ENCODE measurements at regions not wholly inside any gene's neighbourhood (a gene's known extent, or its start where the extent isn't known, plus 50 kb on each side); places are given as distances from the start of the nearest gene placed in this dataset.

- no peak overlapping the region for H3K4me3 ChIP-seq (ENCODE audit: low read depth in 1 of 2, low read length in 2 of 2)
These were observed 1158.1 kb upstream of the TENM4 start for GRCh38 chr11:80598905-80599304.

GRCh38 chr11:80596291-80596810 lies 1155.5 kb upstream of the TENM4 start:
- H3K27me3 ChIP-seq (ENCODE audit: control insufficient read depth in 1 of 2, insufficient read depth in 2 of 2, low read length in 2 of 2), result no peaks in the 10 kb centered on the region
- H3K27ac ChIP-seq (ENCODE audit: low read depth, low read length), result no peak overlapping the region
- H3K9me3 ChIP-seq (ENCODE audit: low read length), result no peaks in the 10 kb centered on the region

More at GRCh38 chr11:80598905-80599304, 1158.1 kb upstream of the TENM4 start:
- Histone ChIP-seq H3K36me3 (ENCODE audit: insufficient read depth, low read length) (no peaks in the 10 kb centered on the region), H3K27ac (ENCODE audit: low read depth, low read length) (no peak overlapping the region), H3K27me3 (ENCODE audit: control insufficient read depth in 1 of 2, insufficient read depth in 2 of 2, low read length in 2 of 2) (no peaks in the 10 kb centered on the region), H3K9ac (ENCODE audit: low read length) (no peak overlapping the region), H3K9me3 (ENCODE audit: low read length) (no peaks in the 10 kb centered on the region), H3K4me1 (ENCODE audit: insufficient read depth, low read length) (no peaks in the 10 kb centered on the region)

DNA sequence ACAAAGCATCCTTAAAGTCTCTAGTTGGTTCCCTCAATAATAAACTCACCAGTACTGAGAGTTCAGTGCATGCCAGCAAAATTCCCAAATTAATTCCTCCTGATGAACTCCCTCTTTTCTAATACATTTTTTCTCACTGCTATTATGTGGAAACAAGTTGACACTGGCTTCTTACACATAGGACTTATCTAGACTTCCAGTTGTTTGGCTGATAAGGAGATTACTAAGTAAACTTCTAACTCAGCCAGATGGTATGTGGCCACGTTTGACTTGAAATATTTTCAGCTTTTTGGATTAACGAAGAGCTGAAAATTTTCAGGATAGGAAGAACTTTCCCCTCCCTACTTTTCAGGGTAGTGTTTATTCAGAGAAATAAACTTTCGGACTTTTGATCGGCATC lies 1154.2 kb upstream of the TENM4 start:
- H3K9me3 ChIP-seq (ENCODE audit: low read length), result no peaks in the 10 kb centered on the region
- H3K9ac ChIP-seq (ENCODE audit: low read length), result no peak overlapping the region
- no peak overlapping the region for H3K4me3 ChIP-seq (ENCODE audit: low read depth in 1 of 2, low read length in 2 of 2)
- no peaks in the 10 kb centered on the region for H3K27me3 ChIP-seq (ENCODE audit: control insufficient read depth in 1 of 2, insufficient read depth in 2 of 2, low read length in 2 of 2)
- H3K4me1 ChIP-seq (ENCODE audit: insufficient read depth, low read length), result no peaks in the 10 kb centered on the region
- no peak overlapping the region for H3K27ac ChIP-seq (ENCODE audit: low read depth, low read length)
- H3K36me3 ChIP-seq (ENCODE audit: insufficient read depth, low read length), result no peaks in the 10 kb centered on the region

More at GRCh38 chr11:80596291-80596810, 1155.5 kb upstream of the TENM4 start:
- Histone ChIP-seq H3K4me3 (ENCODE audit: low read depth in 1 of 2, low read length in 2 of 2) (no peak overlapping the region), H3K36me3 (ENCODE audit: insufficient read depth, low read length) (no peaks in the 10 kb centered on the region), H3K9ac (ENCODE audit: low read length) (no peak overlapping the region), H3K4me1 (ENCODE audit: insufficient read depth, low read length) (no peaks in the 10 kb centered on the region)

DNA sequence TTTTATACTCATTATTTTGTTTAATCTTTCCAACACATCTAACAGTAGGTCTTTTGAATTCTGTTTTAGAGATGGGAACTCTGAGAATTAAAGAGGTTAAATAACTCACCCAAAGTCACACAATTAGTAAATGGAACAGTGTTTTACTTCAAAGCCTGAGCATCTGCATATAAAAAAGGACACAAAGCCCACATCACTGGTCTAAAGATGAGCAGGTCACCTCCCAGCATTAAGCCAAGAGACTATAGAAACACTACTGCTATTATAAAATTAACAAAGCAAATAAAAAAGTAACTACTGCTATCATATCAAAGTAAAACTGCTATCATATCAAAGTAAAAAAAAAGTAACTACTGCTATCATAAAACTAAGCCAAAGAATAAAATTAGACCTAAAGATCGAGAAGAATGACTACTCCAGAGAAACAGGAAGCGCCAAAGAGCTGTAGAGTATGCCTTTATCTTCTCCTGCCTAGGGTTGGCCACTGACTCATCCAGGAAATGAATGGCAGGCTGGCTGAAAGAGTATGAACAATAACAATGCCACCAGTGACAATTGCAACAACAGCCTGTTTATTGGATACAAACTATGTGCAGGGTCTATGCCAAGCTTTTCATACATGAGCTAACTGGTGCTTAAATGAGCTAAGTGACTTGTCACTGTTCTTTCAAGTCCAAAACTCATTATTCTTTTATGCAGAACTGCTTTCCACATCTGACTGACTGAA lies 1153.0 kb upstream of the TENM4 start:
- H3K9me3 ChIP-seq (ENCODE audit: low read length), result no peaks in the 10 kb centered on the region
- H3K27ac ChIP-seq (ENCODE audit: low read depth, low read length), result no peak overlapping the region
- no peak overlapping the region for H3K9ac ChIP-seq (ENCODE audit: low read length)
- no peak overlapping the region for H3K4me3 ChIP-seq (ENCODE audit: low read depth in 1 of 2, low read length in 2 of 2)
- no peaks in the 10 kb centered on the region for H3K27me3 ChIP-seq (ENCODE audit: control insufficient read depth in 1 of 2, insufficient read depth in 2 of 2, low read length in 2 of 2)
- no peaks in the 10 kb centered on the region for H3K36me3 ChIP-seq (ENCODE audit: insufficient read depth, low read length)
- no peaks in the 10 kb centered on the region for H3K4me1 ChIP-seq (ENCODE audit: insufficient read depth, low read length)

DNA sequence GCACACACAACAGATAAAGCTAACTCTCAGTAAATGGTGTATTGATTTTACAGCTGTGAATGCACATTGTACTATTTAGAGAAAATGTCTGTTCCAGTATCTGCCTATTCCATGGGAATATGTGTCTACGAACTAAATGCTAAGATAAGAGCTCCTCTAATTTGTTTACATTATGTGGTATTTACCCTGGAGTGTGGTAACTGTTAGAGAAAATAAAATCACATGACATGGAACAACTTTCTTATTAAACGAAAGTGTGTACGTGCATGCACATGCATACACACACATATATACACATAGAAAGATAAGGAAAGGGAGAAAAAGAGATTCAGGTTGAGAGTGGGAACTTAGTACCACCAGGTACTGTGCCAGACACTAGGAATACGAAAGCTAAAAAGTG lies 1151.7 kb upstream of the TENM4 start:
- Histone ChIP-seq H3K4me1 (ENCODE audit: insufficient read depth, low read length) (no peaks in the 10 kb centered on the region), H3K27ac (ENCODE audit: low read depth, low read length) (no peak overlapping the region), H3K9ac (ENCODE audit: low read length) (no peak overlapping the region), H3K36me3 (ENCODE audit: insufficient read depth, low read length) (no peaks in the 10 kb centered on the region), H3K27me3 (ENCODE audit: control insufficient read depth in 1 of 2, insufficient read depth in 2 of 2, low read length in 2 of 2) (no peaks in the 10 kb centered on the region), H3K4me3 (ENCODE audit: low read depth in 1 of 2, low read length in 2 of 2) (no peak overlapping the region), H3K9me3 (ENCODE audit: low read length) (no peaks in the 10 kb centered on the region)

- no peak overlapping the region for H3K27ac ChIP-seq (ENCODE audit: low read depth, low read length)
- no peak overlapping the region for H3K9ac ChIP-seq (ENCODE audit: low read length)
- no peak overlapping the region for H3K4me3 ChIP-seq (ENCODE audit: low read depth in 1 of 2, low read length in 2 of 2)
- H3K4me1 ChIP-seq (ENCODE audit: insufficient read depth, low read length), result no peaks in the 10 kb centered on the region
- H3K36me3 ChIP-seq (ENCODE audit: insufficient read depth, low read length), result no peaks in the 10 kb centered on the region
- no peaks in the 10 kb centered on the region for H3K9me3 ChIP-seq (ENCODE audit: low read length)
- no peaks in the 10 kb centered on the region for H3K27me3 ChIP-seq (ENCODE audit: control insufficient read depth in 1 of 2, insufficient read depth in 2 of 2, low read length in 2 of 2)
These were observed 1147.1 kb upstream of the TENM4 start for GRCh38 chr11:80587906-80588305.

DNA sequence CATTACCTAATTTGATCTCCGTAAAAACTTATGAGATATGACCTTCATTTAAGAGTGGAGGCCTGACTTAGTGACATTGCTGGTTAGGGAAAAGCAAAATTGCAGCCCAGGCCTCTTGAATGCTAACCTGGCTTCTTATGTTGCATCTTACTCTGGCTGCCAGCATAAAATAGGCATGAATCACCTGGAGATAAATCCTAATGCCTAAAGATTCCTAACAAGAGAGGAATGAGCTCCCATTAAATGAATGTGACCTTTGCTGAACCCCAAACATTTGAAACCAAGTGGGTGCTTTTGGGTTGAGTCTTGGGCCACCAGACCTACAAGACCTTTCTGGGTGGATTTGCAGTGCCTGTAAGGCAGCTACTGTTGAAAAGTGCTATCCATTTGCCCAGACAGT lies 1145.6 kb upstream of the TENM4 start:
- no peaks in the 10 kb centered on the region for H3K27me3 ChIP-seq (ENCODE audit: control insufficient read depth in 1 of 2, insufficient read depth in 2 of 2, low read length in 2 of 2)
- H3K27ac ChIP-seq (ENCODE audit: low read depth, low read length), result no peak overlapping the region
- no peaks in the 10 kb centered on the region for H3K4me1 ChIP-seq (ENCODE audit: insufficient read depth, low read length)
- no peaks in the 10 kb centered on the region for H3K9me3 ChIP-seq (ENCODE audit: low read length)
- H3K4me3 ChIP-seq (ENCODE audit: low read depth in 1 of 2, low read length in 2 of 2), result no peak overlapping the region
- H3K9ac ChIP-seq (ENCODE audit: low read length), result no peak overlapping the region
- H3K36me3 ChIP-seq (ENCODE audit: insufficient read depth, low read length), result no peaks in the 10 kb centered on the region

DNA sequence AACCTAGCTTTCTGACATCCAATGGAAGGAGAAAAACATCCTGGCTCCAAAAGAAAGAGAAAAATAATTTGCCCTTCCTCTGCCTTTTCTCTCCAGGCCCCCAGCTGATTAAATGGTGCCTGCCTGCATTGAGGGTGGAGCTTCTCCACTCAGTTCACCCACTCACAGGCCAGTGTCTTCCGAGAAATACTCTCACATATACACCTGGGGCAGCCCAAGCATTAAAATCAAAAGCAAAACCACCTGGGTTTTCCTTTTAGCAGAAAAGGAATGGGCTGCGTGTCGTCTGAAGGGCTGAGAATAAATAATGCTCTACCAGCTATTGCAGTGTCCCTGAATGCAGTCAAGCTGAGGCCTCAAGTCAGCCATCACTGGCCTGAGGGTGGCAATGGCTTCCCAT lies 1143.8 kb upstream of the TENM4 start:
- Histone ChIP-seq H3K36me3 (ENCODE audit: insufficient read depth, low read length) (no peaks in the 10 kb centered on the region), H3K9ac (ENCODE audit: low read length) (no peak overlapping the region), H3K27ac (ENCODE audit: low read depth, low read length) (no peak overlapping the region), H3K9me3 (ENCODE audit: low read length) (no peaks in the 10 kb centered on the region), H3K27me3 (ENCODE audit: control insufficient read depth in 1 of 2, insufficient read depth in 2 of 2, low read length in 2 of 2) (no peaks in the 10 kb centered on the region), H3K4me3 (ENCODE audit: low read depth in 1 of 2, low read length in 2 of 2) (no peak overlapping the region), H3K4me1 (ENCODE audit: insufficient read depth, low read length) (no peaks in the 10 kb centered on the region)

GRCh38 chr11:80569832-80570231 lies 1129.0 kb upstream of the TENM4 start:
- Histone ChIP-seq H3K36me3 (ENCODE audit: insufficient read depth, low read length) (no peaks in the 10 kb centered on the region), H3K4me3 (ENCODE audit: low read depth in 1 of 2, low read length in 2 of 2) (no peak overlapping the region), H3K9ac (ENCODE audit: low read length) (no peak overlapping the region), H3K27ac (ENCODE audit: low read depth, low read length) (no peak overlapping the region), H3K27me3 (ENCODE audit: control insufficient read depth in 1 of 2, insufficient read depth in 2 of 2, low read length in 2 of 2) (no peaks in the 10 kb centered on the region), H3K9me3 (ENCODE audit: low read length) (no peaks in the 10 kb centered on the region), H3K4me1 (ENCODE audit: insufficient read depth, low read length) (no peaks in the 10 kb centered on the region)

DNA sequence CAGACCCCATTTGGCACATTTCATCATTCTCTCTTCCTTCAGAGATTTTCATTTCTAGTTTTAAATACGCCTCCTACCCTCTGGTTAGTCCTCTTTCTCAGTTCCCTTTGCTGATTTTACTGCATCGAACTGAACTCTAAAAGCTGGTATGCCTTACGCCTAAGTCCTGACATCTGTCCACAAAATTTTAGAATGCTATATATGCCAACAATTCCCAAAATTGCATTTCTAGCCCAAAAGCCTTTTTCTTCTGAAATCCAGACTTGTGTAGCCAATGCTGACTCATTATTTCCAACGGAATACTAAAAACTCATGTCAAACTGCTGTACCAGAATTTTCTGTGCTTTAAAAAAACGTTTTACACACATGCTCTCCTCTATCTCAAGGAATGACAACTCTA lies 1124.4 kb upstream of the TENM4 start:
- Histone ChIP-seq H3K4me3 (ENCODE audit: low read depth in 1 of 2, low read length in 2 of 2) (no peak overlapping the region), H3K27me3 (ENCODE audit: control insufficient read depth in 1 of 2, insufficient read depth in 2 of 2, low read length in 2 of 2) (no peaks in the 10 kb centered on the region), H3K27ac (ENCODE audit: low read depth, low read length) (no peak overlapping the region), H3K36me3 (ENCODE audit: insufficient read depth, low read length) (no peaks in the 10 kb centered on the region), H3K9me3 (ENCODE audit: low read length) (no peaks in the 10 kb centered on the region), H3K9ac (ENCODE audit: low read length) (no peak overlapping the region), H3K4me1 (ENCODE audit: insufficient read depth, low read length) (no peaks in the 10 kb centered on the region)

DNA sequence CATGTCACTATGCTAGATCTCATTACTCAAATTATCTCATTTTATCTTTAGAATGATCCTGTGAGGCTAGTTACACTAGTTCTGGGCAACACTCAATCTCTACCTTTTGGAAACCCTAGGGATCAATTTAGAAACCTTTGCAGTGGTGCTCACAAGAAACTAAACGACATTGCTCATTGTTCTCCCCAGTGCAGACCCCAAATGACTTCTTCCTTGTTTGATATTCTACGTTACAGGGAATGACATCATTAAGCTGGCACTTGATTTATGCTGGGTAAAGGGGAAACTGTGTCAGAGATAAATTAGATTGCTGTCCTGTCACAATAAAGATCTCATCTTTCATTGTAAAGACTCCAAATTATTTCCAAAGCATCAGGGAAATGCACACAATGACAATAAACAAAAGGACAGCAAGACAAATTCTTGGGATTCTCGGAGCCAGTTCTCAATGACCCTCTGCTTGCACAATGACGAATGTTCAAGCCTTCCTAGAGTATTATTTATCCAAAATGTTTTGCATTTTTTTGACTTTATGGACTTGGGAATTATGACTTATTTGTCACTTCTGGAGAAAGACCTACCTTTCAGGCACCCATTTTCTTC lies 1121.8 kb upstream of the TENM4 start:
- H3K27me3 ChIP-seq (ENCODE audit: control insufficient read depth in 1 of 2, insufficient read depth in 2 of 2, low read length in 2 of 2), result no peaks in the 10 kb centered on the region
- no peak overlapping the region for H3K27ac ChIP-seq (ENCODE audit: low read depth, low read length)
- no peaks in the 10 kb centered on the region for H3K4me1 ChIP-seq (ENCODE audit: insufficient read depth, low read length)
- H3K4me3 ChIP-seq (ENCODE audit: low read depth in 1 of 2, low read length in 2 of 2), result no peak overlapping the region
- H3K9ac ChIP-seq (ENCODE audit: low read length), result no peak overlapping the region
- no peaks in the 10 kb centered on the region for H3K9me3 ChIP-seq (ENCODE audit: low read length)
- no peaks in the 10 kb centered on the region for H3K36me3 ChIP-seq (ENCODE audit: insufficient read depth, low read length)

DNA sequence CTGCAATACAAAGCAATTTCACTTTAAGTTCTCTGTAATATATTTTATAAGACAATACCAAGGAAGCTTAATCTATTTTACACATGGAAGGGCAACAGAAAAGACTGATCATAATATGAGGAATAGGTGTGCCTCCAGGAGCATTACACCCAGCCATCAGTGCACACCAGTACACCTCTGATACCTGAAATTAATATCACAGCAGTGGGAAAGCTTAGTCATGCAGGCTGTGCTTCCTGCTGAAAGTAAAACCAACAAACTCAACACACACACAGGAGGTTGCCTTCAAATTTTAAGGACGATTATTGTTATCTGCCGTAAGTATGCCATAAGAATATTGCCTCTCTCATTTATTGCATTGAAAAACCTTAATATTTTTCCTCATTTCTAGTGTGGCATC lies 1119.1 kb upstream of the TENM4 start:
- no peak overlapping the region for H3K27ac ChIP-seq (ENCODE audit: low read depth, low read length)
- H3K9ac ChIP-seq (ENCODE audit: low read length), result no peak overlapping the region
- no peaks in the 10 kb centered on the region for H3K4me1 ChIP-seq (ENCODE audit: insufficient read depth, low read length)
- no peaks in the 10 kb centered on the region for H3K9me3 ChIP-seq (ENCODE audit: low read length)
- H3K27me3 ChIP-seq (ENCODE audit: control insufficient read depth in 1 of 2, insufficient read depth in 2 of 2, low read length in 2 of 2), result no peaks in the 10 kb centered on the region
- H3K36me3 ChIP-seq (ENCODE audit: insufficient read depth, low read length), result no peaks in the 10 kb centered on the region
- no peak overlapping the region for H3K4me3 ChIP-seq (ENCODE audit: low read depth in 1 of 2, low read length in 2 of 2)

All from muscle layer of colon (tissue), 2 donors.